Natural killer cell (primary cell): ENCODE measurements at regions not wholly inside any gene's neighbourhood (a gene's known extent, or its start where the extent isn't known, plus 50 kb on each side); places are given as distances from the start of the nearest gene placed in this dataset.

ENCODE experiments used
- ATAC-seq, 3 donors: fragments of 150-1000 bp in 2 of 3; fragments of 200-7000 bp in 1 of 3; cut with Tn5 transposase; 1 replicate in 1 of 3; 2 replicates in 2 of 3; pipeline ENCODE4 v1.10.0; 2021; ENCODE audit warnings: mild to moderate bottlenecking in 2 of 3, moderate library complexity in 2 of 3
- DNase-seq, 2 donors: peaks; one replicate each; pipeline versions ENCODE4 v3.0.0 to v3.0.0-alpha.2; 2013 to 2021; ENCODE audit warnings: mixed read lengths in 1 of 2
- H3K27ac ChIP-seq: one replicate; pipeline ENCODE4 v1.5.1; 2013; ENCODE audit warnings: mild to moderate bottlenecking, low read length
- H3K27me3 ChIP-seq: one replicate; pipeline ENCODE4 v1.6.1; 2013; ENCODE audit warnings: low read length; ENCODE audit not compliant: control insufficient read depth, insufficient read depth
- H3K36me3 ChIP-seq: one replicate; pipeline ENCODE4 v1.6.1; 2013; ENCODE audit warnings: low read length; ENCODE audit not compliant: control insufficient read depth, insufficient read depth
- H3K4me1 ChIP-seq: one replicate; pipeline ENCODE4 v1.6.1; 2013; ENCODE audit warnings: low read length; ENCODE audit not compliant: control insufficient read depth, insufficient read depth
- H3K4me3 ChIP-seq: one replicate; pipeline ENCODE4 v1.5.1; 2013; ENCODE audit warnings: low read length
- H3K9me3 ChIP-seq: one replicate; pipeline ENCODE4 v1.6.1; 2013; ENCODE audit warnings: low read length; ENCODE audit not compliant: control insufficient read depth, insufficient read depth
- H3K27ac Mint-ChIP-seq, 2 donors: one replicate each; pipeline ENCODE4 v1.8.0; 2022; ENCODE audit warnings: mild to moderate bottlenecking in 2 of 2, mixed read lengths in 2 of 2, moderate library complexity in 1 of 2
- H3K27me3 Mint-ChIP-seq, 2 donors: one replicate each; pipeline ENCODE4 v1.8.0; 2022; ENCODE audit warnings: low read depth in 2 of 2, mixed read lengths in 2 of 2
- H3K36me3 Mint-ChIP-seq: one replicate; pipeline ENCODE4 v1.8.0; 2022; ENCODE audit warnings: mixed read lengths
- H3K4me1 Mint-ChIP-seq, 2 donors: one replicate each; pipeline ENCODE4 v1.8.0; 2022; ENCODE audit warnings: mixed read lengths in 2 of 2
- H3K4me3 Mint-ChIP-seq: one replicate; pipeline ENCODE4 v1.8.0; 2022; ENCODE audit warnings: mild to moderate bottlenecking, moderate library complexity, mixed read lengths
- H3K9me3 Mint-ChIP-seq, 2 donors: one replicate each; pipeline ENCODE4 v1.8.0; 2022; ENCODE audit warnings: mixed read lengths in 2 of 2
- WGBS: methylation state at CpG from one replicate; pipeline ENCODE4 v1.1.7; 2013; ENCODE audit warnings: missing lambda C conversion rate; ENCODE audit not compliant: insufficient coverage; 5-methylcytosine and 5-hydroxymethylcytosine counted together
- intact Hi-C: fragments of 100-400 bp; cut with micrococcal nuclease; formaldehyde crosslinking; loops from one replicate; pipeline ENCODE4 v1.14.2; 2022
- TF ChIP-seq, protein P1 (sequence below): fragments of 200-600 bp; IDR thresholded peaks from one replicate; pipeline ENCODE4 v1.8.0; 2022; ENCODE audit warnings: antibody characterized with exemption

DNA sequence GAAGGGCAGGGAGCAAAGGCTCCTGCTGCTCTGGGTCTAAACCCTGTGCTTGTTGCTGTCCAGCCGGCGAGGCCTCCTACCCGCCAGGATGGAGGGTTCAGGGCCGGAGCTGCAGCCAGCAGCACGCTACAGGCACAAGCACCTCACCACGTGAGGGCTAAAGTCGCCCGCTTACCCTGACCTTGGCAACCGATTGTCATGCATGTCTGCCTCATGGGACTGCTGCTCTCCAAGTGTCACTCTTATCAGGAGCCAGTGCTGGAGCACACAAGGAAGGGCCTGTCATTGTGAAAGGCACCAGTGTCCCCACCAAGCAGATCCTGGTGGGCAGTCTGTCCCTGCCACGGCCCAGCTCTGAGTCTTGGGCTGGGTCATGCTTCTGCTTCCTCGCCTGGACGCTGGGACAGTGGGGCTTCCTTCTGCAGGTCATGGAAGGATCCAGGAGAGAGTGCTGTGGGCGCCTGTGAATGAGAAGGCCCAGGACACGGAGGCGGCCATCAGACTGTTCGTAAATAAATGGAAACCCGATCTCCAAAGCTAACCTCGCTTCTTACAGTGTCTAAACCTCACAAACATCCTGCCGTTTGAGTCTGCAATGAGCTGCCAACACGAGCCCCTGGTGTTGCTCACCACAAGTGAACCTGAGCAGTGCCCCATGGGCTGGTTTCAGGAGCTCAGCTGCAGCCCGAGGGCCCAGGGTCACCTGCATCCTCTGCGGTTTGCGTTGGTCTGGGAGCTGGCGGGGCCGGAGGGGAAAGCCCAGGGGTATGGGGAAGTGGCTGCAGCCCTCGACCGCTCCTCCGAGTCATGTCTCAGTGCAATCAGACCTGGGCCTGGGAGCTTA is 58.2 kb upstream of the RXRA start:
- WGBS = 29% methylated on average over 28 of the region's 28 CpGs
- Histone ChIP-seq H3K36me3 (no peaks in the 10 kb centered on the region), H3K4me1 (peaks cover 26% of the 10 kb centered on the region), H3K27me3 (peaks cover 8% of the 10 kb centered on the region), H3K9me3 (no peaks in the 10 kb centered on the region), H3K27ac (no peak overlapping the region), H3K4me3 (no peak overlapping the region)
- TF ChIP-seq, protein P1, sequence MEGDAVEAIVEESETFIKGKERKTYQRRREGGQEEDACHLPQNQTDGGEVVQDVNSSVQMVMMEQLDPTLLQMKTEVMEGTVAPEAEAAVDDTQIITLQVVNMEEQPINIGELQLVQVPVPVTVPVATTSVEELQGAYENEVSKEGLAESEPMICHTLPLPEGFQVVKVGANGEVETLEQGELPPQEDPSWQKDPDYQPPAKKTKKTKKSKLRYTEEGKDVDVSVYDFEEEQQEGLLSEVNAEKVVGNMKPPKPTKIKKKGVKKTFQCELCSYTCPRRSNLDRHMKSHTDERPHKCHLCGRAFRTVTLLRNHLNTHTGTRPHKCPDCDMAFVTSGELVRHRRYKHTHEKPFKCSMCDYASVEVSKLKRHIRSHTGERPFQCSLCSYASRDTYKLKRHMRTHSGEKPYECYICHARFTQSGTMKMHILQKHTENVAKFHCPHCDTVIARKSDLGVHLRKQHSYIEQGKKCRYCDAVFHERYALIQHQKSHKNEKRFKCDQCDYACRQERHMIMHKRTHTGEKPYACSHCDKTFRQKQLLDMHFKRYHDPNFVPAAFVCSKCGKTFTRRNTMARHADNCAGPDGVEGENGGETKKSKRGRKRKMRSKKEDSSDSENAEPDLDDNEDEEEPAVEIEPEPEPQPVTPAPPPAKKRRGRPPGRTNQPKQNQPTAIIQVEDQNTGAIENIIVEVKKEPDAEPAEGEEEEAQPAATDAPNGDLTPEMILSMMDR = no peak
- Mint-ChIP-seq H3K27me3 (peaks cover 10 to 24% of the 10 kb centered on the region in 2 donors), H3K27ac (no peak overlapping the region), H3K9me3 (no peaks in the 10 kb centered on the region), H3K36me3 (no peaks in the 10 kb centered on the region), H3K4me3 (no peak overlapping the region), H3K4me1 (peaks cover 0 to 8% of the 10 kb centered on the region in 2 donors)
- ATAC-seq (peak; percentile 48 to 70 (median 53)), DNase-seq (peak in 1 of 2 donors; percentile 11)
- intact Hi-C loops = no loop called here

DNA sequence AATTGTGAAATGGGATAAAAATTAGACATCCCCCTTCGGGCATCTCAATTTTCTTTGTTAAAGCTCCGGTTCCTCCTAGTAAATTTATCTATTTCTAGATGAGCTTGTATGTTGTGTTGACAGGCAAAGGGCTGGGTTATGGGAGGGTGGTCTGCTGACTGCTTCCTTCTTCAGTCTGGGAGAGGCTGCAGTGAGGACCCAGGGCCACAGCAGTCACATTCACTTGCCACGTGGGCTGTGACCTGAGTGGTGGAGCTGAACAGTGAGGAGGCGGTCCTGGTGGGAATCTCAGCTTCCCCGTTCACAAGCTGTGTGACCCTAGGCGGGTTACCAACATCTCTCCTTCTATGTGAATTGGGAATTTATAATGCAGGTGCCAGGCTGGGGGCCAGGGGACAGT is 57.5 kb upstream of the RXRA start:
- TF ChIP-seq, protein P1 = no peak
- Histone ChIP-seq H3K36me3 (no peaks in the 10 kb centered on the region), H3K27ac (no peak overlapping the region), H3K4me1 (peaks cover 26% of the 10 kb centered on the region), H3K27me3 (peaks cover 4% of the 10 kb centered on the region), H3K4me3 (no peak overlapping the region), H3K9me3 (no peaks in the 10 kb centered on the region)
- H3K27me3 Mint-ChIP-seq = peaks cover 10 to 23% of the 10 kb centered on the region in 2 donors
- H3K27ac Mint-ChIP-seq = no peak overlapping the region
- intact Hi-C loops = no loop called here
- no peaks in the 10 kb centered on the region for H3K36me3 Mint-ChIP-seq
- DNase-seq (no peak), ATAC-seq (no peak)
- 51% methylated on average over 6 of the region's 6 CpGs for WGBS
- no peak overlapping the region for H3K4me3 Mint-ChIP-seq
- H3K9me3 Mint-ChIP-seq = no peaks in the 10 kb centered on the region
- H3K4me1 Mint-ChIP-seq = peaks cover 0 to 8% of the 10 kb centered on the region in 2 donors

DNA sequence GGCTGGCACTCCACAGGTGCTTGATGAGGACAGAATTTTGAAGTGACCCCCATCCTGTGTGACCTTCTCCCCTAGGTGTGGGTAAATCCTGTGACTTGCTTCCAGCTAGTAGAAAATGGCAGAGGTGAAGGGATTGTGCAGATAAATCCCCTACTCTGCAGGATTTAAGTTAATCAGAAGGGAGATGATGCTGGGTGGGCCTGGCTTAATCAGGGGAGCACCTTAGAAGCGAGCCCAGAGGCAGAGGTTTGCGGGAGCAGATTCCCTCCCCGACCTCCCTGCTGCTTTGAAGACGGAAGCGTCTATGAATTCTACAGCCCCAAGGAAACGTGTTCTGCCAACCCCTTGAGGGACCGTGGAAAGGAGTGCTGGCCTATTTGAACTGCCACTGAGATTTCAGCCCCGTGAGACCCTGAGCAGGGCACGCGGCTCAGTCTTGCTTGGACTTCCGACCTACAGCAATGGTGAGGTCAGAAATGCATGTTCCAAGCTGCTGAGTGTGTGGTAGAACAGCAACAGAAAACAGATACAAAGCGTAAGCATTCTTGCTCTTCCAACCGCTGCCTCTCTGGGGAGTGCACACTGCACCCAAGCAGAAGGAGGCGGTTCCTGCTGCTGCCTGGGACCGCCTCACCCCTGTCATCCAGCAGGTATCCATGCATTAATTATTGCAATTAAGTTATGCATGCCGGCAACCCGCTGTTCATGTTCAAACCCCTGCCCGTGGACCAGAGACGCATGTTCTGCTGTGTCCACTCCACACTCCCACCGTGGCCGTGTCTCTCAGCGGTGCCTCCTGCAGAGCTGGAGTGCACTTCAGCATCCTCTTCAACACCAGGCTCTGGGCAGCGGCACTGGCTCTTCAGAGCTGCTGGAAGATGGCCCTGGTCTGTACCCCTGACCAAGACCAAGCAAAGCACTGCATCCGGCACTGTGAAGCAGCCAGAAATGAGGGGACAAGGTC is 54.6 kb upstream of the RXRA start:
- WGBS = 80% methylated on average over 24 of the region's 24 CpGs
- TF ChIP-seq, protein P1 = no peak
- Histone ChIP-seq H3K4me3 (no peak overlapping the region), H3K36me3 (no peaks in the 10 kb centered on the region), H3K27ac (no peak overlapping the region), H3K4me1 (peaks cover 31% of the 10 kb centered on the region), H3K27me3 (peaks cover 2% of the 10 kb centered on the region), H3K9me3 (no peaks in the 10 kb centered on the region)
- H3K27me3 Mint-ChIP-seq = peaks cover 5 to 10% of the 10 kb centered on the region in 2 donors
- no peaks in the 10 kb centered on the region for H3K36me3 Mint-ChIP-seq
- peaks cover 0 to 9% of the 10 kb centered on the region in 2 donors for H3K4me1 Mint-ChIP-seq
- DNase-seq (no peak), ATAC-seq (no peak)
- no peak overlapping the region for H3K27ac Mint-ChIP-seq
- H3K4me3 Mint-ChIP-seq = no peak overlapping the region
- H3K9me3 Mint-ChIP-seq = no peaks in the 10 kb centered on the region
- intact Hi-C loops = no loop called here
